HG03469 (cell line): ENCODE measurements at regions not wholly inside any gene's neighbourhood (a gene's known extent, or its start where the extent isn't known, plus 50 kb on each side); places are given as distances from the start of the nearest gene placed in this dataset.

ENCODE experiments used
- ATAC-seq: cut with Tn5 transposase; IDR thresholded peaks from one replicate; pipeline ENCODE4 v1.9.1; 2021; ENCODE audit warnings: mild to moderate bottlenecking, moderate library complexity, moderate number of reproducible peaks; ENCODE audit not compliant: unreplicated experiment

DNA sequence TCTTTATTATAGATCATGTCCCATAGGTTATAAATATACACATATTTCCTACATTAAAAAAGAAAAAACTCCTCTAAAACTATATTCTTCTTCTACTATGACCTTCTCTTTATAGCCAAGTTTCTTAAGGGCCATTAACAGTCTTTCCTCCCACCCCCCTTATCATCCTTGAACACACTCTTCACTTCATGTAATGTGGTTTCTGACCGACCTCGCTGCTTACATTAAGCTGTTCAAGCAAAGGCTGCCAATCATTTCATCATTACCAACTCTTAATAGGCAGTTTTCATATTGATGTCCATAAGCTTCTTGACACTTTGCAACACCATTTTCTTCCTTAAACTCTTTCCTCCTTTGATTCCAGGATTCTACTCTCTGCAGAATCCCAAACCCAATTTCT is 283.0 kb upstream of the PCSK5 start:
- no peak for ATAC-seq

DNA sequence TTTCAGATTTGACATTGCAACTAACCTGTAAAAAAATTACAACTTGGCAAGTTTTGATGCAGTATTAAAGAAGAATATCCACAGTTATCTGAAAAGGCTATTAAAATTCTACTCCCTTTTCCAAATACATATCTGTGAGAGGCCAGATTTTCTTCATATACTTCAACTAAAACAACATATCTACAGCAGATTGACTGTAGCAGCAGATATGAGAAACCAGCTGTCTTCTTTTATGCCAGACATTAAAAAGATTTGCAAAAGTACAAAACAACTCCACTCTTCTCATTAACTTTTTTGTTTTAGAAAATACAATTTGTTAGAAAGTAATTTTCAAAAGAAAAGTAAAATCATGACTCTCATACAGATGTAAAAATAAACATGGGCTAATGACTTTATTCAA is 281.1 kb upstream of the PCSK5 start:
- no peak for ATAC-seq

DNA sequence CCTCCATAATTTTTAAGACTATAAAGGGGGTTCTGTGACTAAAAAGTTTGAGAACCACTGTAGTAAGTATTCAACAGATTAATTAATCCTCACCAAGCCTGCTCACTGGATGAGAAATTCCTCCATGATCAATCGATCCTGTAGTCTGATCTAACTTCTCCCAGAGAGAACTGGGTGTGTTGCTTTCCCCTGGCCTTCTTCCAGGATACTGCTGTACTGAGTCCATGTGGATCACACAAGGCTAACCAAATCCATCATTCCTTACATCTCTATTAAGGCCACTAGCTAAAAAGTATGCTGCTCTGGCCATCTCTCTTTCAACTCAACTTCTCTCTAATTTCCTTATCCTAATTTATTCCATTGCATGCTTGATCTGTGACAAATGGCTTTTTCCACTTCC is 280.2 kb upstream of the PCSK5 start:
- no peak for ATAC-seq

DNA sequence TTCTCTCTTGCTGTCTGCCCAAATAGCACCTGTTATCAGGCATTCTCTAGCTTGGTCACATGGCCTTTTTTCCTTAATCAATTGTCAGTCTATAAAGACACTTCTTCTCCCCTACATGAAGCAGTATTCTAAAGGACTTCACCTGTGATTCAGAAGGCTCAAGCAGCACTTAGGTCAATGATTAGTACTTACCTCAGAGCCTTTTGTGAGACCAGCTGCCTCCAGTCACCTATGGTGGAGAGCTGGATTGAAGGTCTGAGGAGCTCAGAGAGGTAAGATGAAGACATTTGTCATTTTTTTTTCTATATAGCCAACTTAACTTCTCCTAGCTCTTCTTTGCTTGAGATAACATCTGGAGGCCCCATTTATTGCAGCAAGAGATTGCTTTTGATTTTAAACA is 278.3 kb upstream of the PCSK5 start:
- no peak for ATAC-seq

DNA sequence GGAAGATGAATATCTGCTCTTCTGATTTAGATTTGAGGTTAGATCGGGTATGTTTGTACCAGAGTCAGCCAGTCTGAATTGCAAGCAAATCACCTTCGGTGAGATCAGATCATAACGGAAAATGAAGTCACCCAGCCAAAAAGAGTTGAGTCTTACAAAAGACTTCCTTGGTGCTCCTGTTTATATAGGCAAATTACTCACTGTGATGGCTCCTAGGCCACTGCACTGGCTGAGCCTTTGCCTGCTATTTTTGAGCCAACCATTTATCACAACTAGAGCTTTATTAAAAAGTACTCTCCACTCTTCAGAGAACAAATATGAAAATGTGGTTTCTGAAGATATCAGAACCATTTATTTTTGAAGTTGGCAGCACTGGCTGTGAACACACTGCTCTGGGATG is 277.7 kb upstream of the PCSK5 start:
- ATAC-seq: no peak

DNA sequence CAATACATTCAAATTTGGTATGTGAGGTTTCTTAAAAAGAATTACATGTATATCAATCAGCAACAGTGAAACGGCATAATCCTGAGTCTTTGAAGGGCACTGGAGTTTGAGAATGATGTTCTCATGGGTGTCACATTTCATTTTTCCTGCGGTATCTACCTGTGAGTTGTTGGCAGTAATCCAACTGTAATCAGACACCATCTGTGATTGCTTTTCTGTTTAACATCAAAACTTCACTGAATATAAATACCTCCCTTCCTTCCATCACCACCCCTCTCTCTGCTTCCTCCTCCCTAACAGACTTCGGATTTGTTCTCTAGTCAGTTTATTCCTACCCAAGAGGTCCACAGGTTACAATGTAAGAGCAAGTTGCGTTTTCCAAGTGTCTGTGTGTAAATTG is 275.2 kb upstream of the PCSK5 start:
- no peak for ATAC-seq

DNA sequence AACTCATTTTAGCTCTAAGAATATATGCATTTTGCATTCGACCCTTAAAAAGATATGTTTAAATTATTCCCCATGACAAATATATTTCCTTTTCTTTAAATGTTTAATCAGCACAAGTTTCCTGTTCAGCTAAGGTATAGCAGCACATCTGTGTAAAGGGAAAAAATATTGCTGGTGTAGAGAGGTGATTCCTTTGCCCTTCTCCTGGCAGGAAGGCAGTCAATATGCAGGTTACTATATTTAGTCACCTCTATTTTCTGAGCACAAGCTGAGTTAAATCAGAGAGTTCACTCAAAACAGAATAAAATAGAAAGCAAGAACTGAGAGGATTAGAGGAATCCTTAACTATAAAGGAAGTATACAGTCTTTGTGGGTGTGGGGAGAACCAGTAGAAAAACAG is 274.4 kb upstream of the PCSK5 start:
- no peak for ATAC-seq

DNA sequence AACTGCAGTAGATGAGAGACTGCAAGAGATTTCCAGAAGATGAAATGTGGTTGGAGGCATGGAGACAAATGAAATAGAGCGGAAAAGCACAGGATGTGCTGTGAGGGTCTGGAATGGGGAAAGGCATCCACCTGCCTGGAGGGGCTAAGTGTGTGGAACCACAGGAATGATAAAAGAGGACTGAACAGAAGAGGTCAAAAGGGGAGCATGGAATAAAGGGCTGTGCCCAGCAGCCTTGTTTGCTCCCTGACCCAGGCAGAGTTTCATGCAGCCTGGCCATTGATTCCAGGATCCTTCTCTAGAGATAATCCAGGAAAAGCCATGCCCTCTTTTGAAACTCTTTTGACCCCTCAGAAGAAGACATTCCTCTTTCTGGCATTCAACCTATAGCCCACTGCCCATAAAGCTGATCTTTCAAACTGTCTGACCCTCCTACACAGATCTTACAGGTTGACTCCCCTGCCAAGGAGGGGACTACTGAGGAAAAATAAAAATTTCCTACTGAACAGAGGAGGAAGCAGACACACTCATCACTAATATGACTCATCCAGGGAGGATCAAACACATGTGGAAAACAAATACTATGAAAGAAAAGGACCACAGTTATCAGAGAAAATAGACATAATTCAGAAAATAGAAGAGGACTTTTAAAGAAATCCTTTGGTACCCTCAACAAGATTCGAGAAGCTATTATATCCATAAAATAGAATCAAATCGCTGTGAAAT is 273.5 kb upstream of the PCSK5 start:
- no peak for ATAC-seq

DNA sequence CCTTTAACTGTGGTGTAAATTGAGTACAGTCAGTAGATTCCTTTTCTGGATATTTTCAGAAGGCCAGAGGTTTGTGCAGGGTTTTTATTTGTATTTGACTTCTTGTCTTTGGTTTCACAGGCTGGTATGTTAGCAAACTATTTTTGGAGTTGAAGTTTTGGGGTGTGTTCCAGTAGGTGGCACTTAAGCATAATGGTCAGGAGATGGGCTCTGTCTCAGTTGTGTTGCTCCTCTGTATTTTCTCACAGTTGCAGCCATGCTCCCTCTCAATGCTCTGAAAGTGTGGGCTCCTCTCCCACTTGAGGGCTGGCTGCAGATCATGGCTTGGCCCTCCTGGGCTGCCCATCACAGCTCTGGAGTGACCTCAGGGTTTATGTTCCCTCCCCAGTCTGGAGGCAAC is 267.0 kb upstream of the PCSK5 start:
- no peak for ATAC-seq

DNA sequence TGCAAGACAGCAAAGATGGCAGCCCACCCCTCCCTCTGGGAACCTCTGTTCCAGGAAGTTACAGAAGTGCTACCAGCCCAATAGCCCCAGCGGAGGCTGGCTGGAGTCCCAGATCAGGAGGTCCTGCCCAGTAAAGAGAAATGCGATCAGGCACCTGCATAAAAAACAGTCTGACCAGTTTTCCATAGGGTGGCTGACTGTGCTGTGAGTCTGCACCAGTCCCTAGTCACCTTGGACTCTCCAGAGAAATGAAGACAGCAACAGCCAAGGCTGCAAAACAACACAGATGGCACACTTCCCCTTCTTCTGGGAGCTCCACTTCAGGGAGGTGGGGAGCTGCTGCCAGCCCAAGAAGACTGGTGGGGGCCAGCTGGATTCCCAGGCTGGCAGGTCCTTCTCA is 265.5 kb upstream of the PCSK5 start:
- no peak for ATAC-seq

DNA sequence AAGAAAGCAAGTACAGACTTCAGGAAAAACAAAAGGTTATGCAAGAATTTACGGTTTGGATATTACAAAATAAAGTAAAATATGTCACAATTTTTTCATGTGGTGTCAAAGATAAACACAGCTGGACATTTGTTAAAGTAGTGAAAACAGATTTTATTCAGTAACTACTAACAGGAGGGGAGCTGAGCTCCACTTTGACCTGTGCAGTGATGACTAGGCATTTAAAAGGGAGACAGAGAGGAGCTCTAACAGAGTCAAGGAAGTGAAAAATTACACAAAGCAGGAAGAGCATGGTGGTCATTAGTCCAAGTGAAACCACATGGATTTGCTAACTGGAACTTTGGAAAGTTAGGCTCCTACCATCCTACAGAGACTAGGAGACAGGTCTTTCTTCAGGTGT is 263.6 kb upstream of the PCSK5 start:
- no peak for ATAC-seq

DNA sequence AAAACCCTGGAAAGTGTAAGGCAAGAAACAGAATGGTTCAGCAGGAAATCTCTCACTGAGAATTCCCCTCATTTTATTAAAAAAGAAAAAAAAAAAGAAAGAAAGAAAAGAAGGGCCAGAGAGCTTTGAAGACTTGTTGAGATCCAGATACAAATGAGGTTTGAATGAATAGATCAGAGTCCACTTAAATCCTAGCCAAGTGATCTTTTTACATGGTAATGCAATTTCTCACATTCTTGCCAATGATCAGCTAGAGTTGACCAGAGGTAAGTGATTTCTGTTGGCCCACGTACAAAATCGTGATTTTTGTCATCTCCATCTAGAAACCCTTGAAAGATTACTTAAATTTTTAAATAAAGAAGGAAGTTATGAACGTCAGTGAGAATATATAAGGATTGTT is 261.5 kb upstream of the PCSK5 start:
- no peak for ATAC-seq

DNA sequence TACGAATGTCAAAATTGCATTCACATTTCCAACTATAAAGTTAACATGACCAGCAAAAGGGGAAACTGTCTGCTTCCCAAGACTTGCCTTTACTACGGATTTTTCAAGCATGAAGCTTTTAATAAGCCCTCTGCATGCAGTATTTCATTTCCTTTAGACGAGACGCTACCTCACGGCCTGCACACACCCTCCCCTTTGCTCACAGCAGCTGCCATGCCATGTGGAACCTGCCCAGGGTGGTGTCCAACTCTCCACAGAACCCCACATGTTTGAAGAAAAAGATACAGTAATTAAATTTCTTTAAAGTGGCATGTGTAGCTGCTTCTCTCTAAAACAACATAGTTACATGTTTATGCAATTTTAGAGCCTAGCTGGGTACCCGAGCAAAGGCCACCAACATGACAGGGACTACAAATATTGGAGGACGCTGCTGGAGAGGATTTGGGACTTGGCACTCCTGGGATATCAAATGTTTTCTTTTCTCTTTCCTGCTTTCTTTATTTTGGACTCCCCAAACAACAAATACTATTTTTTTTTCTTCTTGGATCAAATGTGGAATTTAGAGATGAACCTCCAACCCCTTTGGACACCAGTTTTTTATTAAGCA is 256.9 kb upstream of the PCSK5 start:
- ATAC-seq: no peak

DNA sequence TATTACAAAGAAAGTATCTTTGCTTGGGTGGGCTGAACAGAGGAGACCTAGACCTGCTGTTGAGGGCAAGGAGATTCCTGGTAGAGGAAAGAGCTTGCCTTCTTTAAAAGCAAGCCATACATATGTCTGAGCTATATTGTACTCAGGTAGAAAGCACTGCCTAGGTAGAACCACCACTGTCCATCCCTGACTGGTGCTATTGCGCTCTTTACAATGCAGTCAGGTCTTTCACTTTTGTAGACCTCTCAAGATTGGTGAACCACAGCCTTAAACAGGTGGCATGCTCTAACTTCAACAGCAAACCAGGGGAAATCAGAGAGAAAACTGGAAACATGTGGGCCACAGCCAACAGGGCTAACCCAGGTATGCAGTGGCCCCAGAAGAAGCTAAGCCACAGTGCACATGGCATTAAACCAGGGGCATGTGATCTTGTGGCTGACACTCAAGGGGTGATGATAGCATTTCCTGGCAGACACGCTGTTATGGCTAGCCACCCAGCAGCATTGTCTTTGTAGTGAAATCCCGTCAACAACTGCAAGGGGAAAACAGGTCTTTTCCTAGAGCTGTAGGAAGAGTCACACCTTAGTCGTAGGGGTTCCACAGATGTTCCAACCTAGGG is 253.9 kb upstream of the PCSK5 start:
- no peak for ATAC-seq

DNA sequence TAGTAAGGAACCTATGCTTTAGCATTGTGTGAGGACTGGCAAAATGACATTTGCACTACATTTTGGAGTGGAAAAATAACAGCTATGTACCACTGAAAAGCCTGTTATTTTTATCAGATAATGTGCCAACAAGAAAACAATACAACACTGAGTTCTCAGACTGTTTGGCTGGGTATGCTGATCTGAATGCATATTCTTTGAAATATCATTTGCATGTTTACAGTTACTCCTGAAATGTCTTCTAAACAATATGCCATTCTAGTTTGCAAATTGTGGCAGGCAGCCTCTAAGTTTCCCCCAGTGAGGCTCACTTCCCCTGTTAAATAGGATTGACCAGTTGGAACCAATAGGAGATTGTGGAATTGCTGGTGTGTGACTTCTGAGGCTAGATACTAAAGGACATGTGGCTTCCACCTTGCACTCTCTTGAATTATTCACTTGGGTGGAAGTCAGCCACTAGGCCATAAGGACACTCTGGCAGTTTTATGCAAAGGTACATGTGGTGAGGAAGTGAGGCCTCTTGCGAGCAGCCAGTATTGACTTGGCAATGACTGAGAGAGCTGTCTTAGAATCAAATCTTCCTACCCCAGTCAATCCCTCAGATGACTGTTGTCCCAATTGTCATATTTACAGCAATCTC is 250.4 kb upstream of the PCSK5 start:
- ATAC-seq: no peak

DNA sequence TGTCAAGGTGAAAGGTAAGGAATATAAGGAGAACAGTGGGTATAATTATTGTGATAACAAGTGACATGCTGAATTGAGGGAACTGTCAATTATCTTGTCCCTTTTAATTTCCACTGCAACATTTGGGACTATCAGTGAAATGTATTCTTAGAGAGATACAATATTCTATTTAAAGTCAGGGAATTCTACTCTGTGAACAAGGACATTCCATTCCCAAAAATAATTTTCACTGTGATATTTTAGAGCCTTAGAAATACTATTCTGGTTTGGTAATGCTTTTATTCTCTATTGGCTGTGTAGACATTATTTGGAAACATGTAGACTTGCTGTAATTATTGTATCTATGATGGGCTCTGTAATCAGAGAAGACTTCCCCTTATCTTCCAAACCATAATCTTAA is 248.0 kb upstream of the PCSK5 start:
- no peak for ATAC-seq

DNA sequence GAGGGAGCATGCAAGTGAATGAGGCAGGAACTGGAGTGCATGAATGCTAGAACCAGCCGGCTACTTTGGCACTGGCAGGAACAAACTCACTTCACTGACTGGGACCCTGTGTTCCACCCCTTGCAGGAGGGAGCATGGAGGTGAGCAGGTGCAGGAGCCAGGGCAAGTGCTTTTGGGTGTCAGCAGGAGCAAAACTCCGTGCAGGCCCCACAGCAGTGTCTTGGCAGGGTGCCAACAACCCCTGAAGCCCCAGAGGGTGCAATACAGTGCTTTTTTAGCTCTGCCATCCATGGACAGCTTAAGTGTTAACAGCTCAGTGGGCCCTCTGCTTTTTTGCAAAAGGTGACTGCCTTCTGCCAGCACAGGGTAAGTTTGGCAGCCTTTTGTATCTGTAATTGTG is 245.8 kb upstream of the PCSK5 start:
- ATAC-seq: no peak

DNA sequence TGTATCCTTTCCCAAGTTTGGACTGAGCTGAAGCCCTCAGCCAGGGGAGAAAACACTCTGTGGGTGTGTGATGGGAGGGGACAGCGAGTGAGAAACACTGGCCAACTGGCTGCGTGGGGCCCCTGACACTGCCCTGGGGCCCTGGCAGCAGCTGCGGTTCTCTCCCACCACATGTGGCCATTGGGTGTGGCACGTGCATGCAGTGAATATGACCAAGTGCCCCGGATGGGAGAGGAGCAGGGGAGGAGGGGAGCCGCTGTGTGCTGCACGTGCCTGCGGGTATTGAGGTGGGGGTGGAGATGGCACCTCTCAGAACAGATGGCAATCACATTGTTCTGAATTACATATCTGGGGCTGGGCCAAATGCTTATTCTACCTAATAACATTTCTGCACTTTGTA is 242.4 kb upstream of the PCSK5 start:
- no peak for ATAC-seq

DNA sequence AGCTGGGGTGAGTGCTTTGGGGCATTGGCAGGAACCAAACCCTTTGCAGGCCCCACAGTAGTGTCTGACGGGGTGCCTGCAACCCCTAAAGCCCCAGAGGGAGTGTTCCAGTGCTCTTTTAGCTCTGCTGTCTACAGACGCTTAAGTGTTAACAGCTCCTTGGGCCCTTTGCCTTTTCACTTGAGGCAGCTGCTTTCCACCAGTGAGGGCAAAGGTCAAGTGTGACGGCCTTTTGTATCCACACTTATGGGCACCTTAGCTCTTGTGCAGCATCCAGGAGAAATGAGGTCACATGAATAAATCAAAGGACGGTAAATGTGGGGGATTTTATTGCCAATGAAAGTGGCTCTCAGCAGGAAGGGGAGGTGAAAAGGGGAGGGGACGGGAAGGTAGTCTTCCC is 241.4 kb upstream of the PCSK5 start:
- no peak for ATAC-seq

DNA sequence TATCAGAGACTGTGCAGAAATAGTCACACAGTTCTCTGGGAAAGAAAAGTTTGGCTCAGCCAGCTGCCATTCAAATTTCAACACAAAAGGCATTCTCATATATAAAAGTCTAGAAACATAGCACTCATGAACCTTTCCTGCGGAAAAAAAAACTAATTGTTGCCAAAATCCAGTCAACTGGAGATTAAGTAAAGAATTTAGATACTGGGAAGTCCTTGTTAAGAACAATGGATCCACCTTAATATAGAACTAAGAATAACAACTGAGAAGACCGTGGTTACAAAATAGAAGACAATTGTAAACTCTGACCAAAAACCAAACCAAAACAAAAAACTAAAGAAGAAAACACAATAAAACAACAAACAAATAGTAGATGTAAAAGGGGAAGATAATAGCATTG is 238.8 kb upstream of the PCSK5 start:
- no peak for ATAC-seq

DNA sequence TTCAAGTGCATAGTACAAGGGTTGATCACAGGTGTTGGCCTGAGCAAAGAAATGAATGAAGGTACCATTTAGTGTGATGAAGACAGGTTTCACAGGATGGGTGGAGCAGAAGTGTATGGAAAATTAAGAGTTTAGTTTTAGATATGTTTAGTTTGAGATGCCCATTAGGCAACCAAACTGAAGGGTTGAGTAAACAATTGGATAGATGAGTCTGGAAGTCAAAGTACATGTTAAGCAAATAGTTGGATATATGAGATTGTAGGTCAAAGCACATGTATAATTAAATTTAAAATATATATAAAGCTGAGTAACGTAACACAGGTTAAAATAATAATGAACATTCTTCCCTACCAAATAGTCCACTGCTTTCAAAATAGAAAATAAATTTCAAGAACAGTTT is 237.1 kb upstream of the PCSK5 start:
- no peak for ATAC-seq

DNA sequence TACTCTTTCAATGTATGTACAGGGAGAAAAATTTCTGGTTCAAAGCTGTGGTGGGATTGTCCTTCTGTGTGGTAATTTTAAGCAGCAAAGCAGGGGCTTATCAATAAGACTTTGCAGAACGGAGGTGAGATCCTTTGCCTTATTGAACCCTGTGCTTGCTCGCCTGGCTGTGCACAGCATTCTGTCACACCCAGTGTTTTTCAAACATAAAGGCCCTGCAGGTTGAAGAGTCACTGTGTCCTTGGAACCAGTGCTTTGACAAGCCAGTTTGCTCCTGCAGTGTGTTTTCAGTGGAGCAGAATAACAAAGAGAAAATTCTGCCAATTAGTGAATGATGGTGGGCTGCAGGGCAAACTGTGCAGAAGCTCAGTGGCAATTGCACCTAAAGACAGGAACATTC is 236.7 kb upstream of the PCSK5 start:
- ATAC-seq: no peak
